GM18867 (cell line): ENCODE measurements at regions not wholly inside any gene's neighbourhood (a gene's known extent, or its start where the extent isn't known, plus 50 kb on each side); places are given as distances from the start of the nearest gene placed in this dataset.
"Not testable (repeated sequence)": the region's sequence is repeated elsewhere in the genome, so short reads cannot be mapped to it uniquely, and the experiment has no call there.

Experiments
- ATAC-seq: cut with Tn5 transposase; IDR thresholded peaks from one replicate; pipeline ENCODE4 v1.9.1; 2021; ENCODE audit warnings: mild to moderate bottlenecking, moderate library complexity; ENCODE audit not compliant: unreplicated experiment

- ATAC-seq: no peak
These were observed 228.6 kb upstream of the LINC00305 start for GRCh38 chr18:64377446-64377845.

GRCh38 chr18:64372850-64373249, 224.0 kb upstream of the LINC00305 start:
- ATAC-seq: no peak

- ATAC-seq: not testable (repeated sequence)
These were observed 221.0 kb upstream of the LINC00305 start for GRCh38 chr18:64369830-64370440.

- ATAC-seq: no peak
These were observed 216.2 kb upstream of the LINC00305 start for GRCh38 chr18:64365106-64365505.

GRCh38 chr18:64337673-64338072, 188.8 kb upstream of the LINC00305 start:
- ATAC-seq: no peak

GRCh38 chr18:64337018-64337417, 188.1 kb upstream of the LINC00305 start:
- ATAC-seq: no peak

- no peak for ATAC-seq
These were observed 185.9 kb upstream of the LINC00305 start for GRCh38 chr18:64334748-64335147.

- ATAC-seq: no peak
These were observed 184.7 kb upstream of the LINC00305 start for GRCh38 chr18:64333584-64333983.

GRCh38 chr18:64332835-64333234, 183.9 kb upstream of the LINC00305 start:
- ATAC-seq: no peak

GRCh38 chr18:64331419-64331818, 182.5 kb upstream of the LINC00305 start:
- ATAC-seq: peak; percentile 75

- ATAC-seq: no peak
These were observed 182.0 kb upstream of the LINC00305 start for GRCh38 chr18:64330931-64331330.

GRCh38 chr18:64330161-64330560, 181.3 kb upstream of the LINC00305 start:
- peak; percentile 50 for ATAC-seq

- ATAC-seq: no peak
These were observed 173.3 kb upstream of the LINC00305 start for GRCh38 chr18:64322189-64322588.

- ATAC-seq: no peak
These were observed 169.7 kb upstream of the LINC00305 start for GRCh38 chr18:64318547-64318946.

GRCh38 chr18:64311859-64312258, 163.0 kb upstream of the LINC00305 start:
- ATAC-seq: no peak

- ATAC-seq: no peak
These were observed 147.0 kb upstream of the LINC00305 start for GRCh38 chr18:64295839-64296238.

GRCh38 chr18:64294967-64295366, 146.1 kb upstream of the LINC00305 start:
- no peak for ATAC-seq

GRCh38 chr18:64288432-64288831, 139.5 kb upstream of the LINC00305 start:
- no peak for ATAC-seq

GRCh38 chr18:64287926-64288325, 139.0 kb upstream of the LINC00305 start:
- ATAC-seq: no peak

- no peak for ATAC-seq
These were observed 134.2 kb upstream of the LINC00305 start for GRCh38 chr18:64283059-64283458.

- no peak for ATAC-seq
These were observed 129.1 kb upstream of the LINC00305 start for GRCh38 chr18:64278026-64278425.

- no peak for ATAC-seq
These were observed 127.6 kb upstream of the LINC00305 start for GRCh38 chr18:64276311-64277090.
